Fibroblast of skin of scalp (primary cell): ENCODE measurements at regions not wholly inside any gene's neighbourhood (a gene's known extent, or its start where the extent isn't known, plus 50 kb on each side); places are given as distances from the start of the nearest gene placed in this dataset.
"Not testable (repeated sequence)": the region's sequence is repeated elsewhere in the genome, so short reads cannot be mapped to it uniquely, and the experiment has no call there.

ENCODE experiments used
- DNase-seq: peaks from one replicate; pipeline ENCODE4 v3.0.0-alpha.2; 2013

- DNase-seq: no peak
These were observed 200.0 kb upstream of the GK2 start for GRCh38 chr4:79607979-79608378.

GRCh38 chr4:79604152-79604551, 196.1 kb upstream of the GK2 start:
- DNase-seq: no peak

GRCh38 chr4:79603681-79604080, 195.7 kb upstream of the GK2 start:
- DNase-seq: no peak

GRCh38 chr4:79599691-79600090, 191.7 kb upstream of the GK2 start:
- no peak for DNase-seq

- no peak for DNase-seq
These were observed 190.8 kb upstream of the GK2 start for GRCh38 chr4:79598801-79599200.

GRCh38 chr4:79598214-79598613, 190.2 kb upstream of the GK2 start:
- DNase-seq: no peak

GRCh38 chr4:79597266-79597665, 189.2 kb upstream of the GK2 start:
- peak; percentile 78 for DNase-seq

GRCh38 chr4:79592218-79592617, 184.2 kb upstream of the GK2 start:
- DNase-seq: not testable (repeated sequence)

- peak; percentile 13 for DNase-seq
These were observed 180.7 kb upstream of the GK2 start for GRCh38 chr4:79588679-79589078.

GRCh38 chr4:79587207-79587606, 179.2 kb upstream of the GK2 start:
- DNase-seq: not testable (repeated sequence)

GRCh38 chr4:79585834-79586233, 177.8 kb upstream of the GK2 start:
- no peak for DNase-seq

- DNase-seq: no peak
These were observed 177.3 kb upstream of the GK2 start for GRCh38 chr4:79585330-79585729.

- no peak for DNase-seq
These were observed 176.9 kb upstream of the GK2 start for GRCh38 chr4:79584902-79585301.

- no peak for DNase-seq
These were observed 176.3 kb upstream of the GK2 start for GRCh38 chr4:79584352-79584751.

GRCh38 chr4:79578606-79579005, 170.6 kb upstream of the GK2 start:
- DNase-seq: no peak

GRCh38 chr4:79576429-79576753, 168.4 kb upstream of the GK2 start:
- DNase-seq: peak; percentile 55

- no peak for DNase-seq
These were observed 167.8 kb upstream of the GK2 start for GRCh38 chr4:79575709-79576428.

- DNase-seq: no peak
These were observed 166.9 kb upstream of the GK2 start for GRCh38 chr4:79574741-79575451.

- DNase-seq: no peak
These were observed 155.2 kb upstream of the GK2 start for GRCh38 chr4:79563219-79563618.

- DNase-seq: no peak
These were observed 153.7 kb upstream of the GK2 start for GRCh38 chr4:79561751-79562150.

- not testable (repeated sequence) for DNase-seq
These were observed 151.4 kb upstream of the GK2 start for GRCh38 chr4:79559398-79559797.

- no peak for DNase-seq
These were observed 144.3 kb upstream of the GK2 start for GRCh38 chr4:79552311-79552710.

- no peak for DNase-seq
These were observed 143.5 kb upstream of the GK2 start for GRCh38 chr4:79551555-79551954.

GRCh38 chr4:79547851-79548250, 139.8 kb upstream of the GK2 start:
- DNase-seq: no peak

- DNase-seq: not testable (repeated sequence)
These were observed 137.3 kb upstream of the GK2 start for GRCh38 chr4:79545292-79545691.
